A673 (cell line): ENCODE measurements at regions not wholly inside any gene's neighbourhood (a gene's known extent, or its start where the extent isn't known, plus 50 kb on each side); places are given as distances from the start of the nearest gene placed in this dataset.

ENCODE experiments used
- EZH2 ChIP-seq: fragments of 200-600 bp; sonication (generic); IDR thresholded peaks from 2 replicates; pipeline ENCODE4 v1.6.1; 2017; ENCODE audit warnings: borderline replicate concordance, low read depth, mild to moderate bottlenecking, mixed read lengths, antibody characterized with exemption, low read length; ENCODE audit not compliant: poor library complexity, severe bottlenecking
- TF ChIP-seq, protein P1 (sequence below): fragments of 300-800, 200-600 bp; sonication (generic); conservative IDR thresholded peaks from 2 replicates; pipeline ENCODE4 v1.5.1; 2017; ENCODE audit warnings: low read depth, mild to moderate bottlenecking, antibody characterized with exemption, low read length, moderate library complexity, mixed read lengths

DNA sequence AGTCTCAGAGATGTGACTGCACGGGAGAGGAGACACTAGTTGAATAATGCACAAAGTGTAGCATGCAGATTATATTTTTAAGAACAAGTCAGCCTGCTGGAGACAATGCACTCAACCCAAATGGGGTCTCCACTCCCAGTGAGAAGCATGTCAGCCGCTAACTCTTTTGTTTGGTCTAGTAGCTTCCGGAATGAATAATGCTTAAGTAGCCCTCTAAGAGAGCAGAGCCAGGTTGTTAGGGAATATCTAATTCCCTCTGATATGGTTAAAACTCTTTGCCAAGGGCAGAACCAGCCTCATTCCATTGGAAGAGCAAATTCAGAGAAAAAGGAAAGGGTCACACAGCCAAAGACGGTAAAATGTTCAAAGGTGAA lies 80.4 kb downstream of the DAD1 start:
- TF ChIP-seq EZH2 = no peak
- TF ChIP-seq, protein P1, sequence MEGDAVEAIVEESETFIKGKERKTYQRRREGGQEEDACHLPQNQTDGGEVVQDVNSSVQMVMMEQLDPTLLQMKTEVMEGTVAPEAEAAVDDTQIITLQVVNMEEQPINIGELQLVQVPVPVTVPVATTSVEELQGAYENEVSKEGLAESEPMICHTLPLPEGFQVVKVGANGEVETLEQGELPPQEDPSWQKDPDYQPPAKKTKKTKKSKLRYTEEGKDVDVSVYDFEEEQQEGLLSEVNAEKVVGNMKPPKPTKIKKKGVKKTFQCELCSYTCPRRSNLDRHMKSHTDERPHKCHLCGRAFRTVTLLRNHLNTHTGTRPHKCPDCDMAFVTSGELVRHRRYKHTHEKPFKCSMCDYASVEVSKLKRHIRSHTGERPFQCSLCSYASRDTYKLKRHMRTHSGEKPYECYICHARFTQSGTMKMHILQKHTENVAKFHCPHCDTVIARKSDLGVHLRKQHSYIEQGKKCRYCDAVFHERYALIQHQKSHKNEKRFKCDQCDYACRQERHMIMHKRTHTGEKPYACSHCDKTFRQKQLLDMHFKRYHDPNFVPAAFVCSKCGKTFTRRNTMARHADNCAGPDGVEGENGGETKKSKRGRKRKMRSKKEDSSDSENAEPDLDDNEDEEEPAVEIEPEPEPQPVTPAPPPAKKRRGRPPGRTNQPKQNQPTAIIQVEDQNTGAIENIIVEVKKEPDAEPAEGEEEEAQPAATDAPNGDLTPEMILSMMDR = no peak
